K562 (cell line): ENCODE measurements at regions not wholly inside any gene's neighbourhood (a gene's known extent, or its start where the extent isn't known, plus 50 kb on each side); places are given as distances from the start of the nearest gene placed in this dataset.

Source experiments
- CTCF ChIP-seq, 3 experiments: IDR thresholded peaks in 2 of 3; conservative IDR thresholded peaks in 1 of 3; 2 replicates each; pipeline ENCODE4 v1.5.1; 2011 to 2012; ENCODE audit warnings: low read length in 3 of 3, mild to moderate bottlenecking in 3 of 3, control low read depth in 2 of 3, improper control_type of control experiment in 1 of 3, inconsistent platforms in 1 of 3, low read depth in 1 of 3, mixed read lengths in 1 of 3, moderate library complexity in 1 of 3; ENCODE audit not compliant: insufficient read depth in 2 of 3
- FOXP1 ChIP-seq: sonication (generic); formaldehyde crosslinking; IDR thresholded peaks from 2 replicates; pipeline ENCODE4 v1.8.0; 2022; ENCODE audit warnings: mild to moderate bottlenecking, missing genetic modification reagents
- ZNF232 ChIP-seq: sonication (generic); formaldehyde crosslinking; IDR thresholded peaks from 2 replicates; pipeline ENCODE4 v1.8.0; 2022; ENCODE audit warnings: mild to moderate bottlenecking, missing genetic modification reagents
- ZNF668 ChIP-seq: fragments of 250-450 bp; sonication (Bioruptor Pico); IDR thresholded peaks from 2 replicates; pipeline ENCODE4 v1.8.0; 2022; ENCODE audit warnings: mild to moderate bottlenecking, inconsistent platforms

GRCh38 chr20:53825282-53825681 is 231.6 kb upstream of the ZNF217 start:
- TF ChIP-seq CTCF (IDR thresholded peaks at IDR 0.05 in 2 of 3, conservative IDR thresholded peaks at IDR 0.05 in 1 of 3; ENCODE audit: insufficient read depth in 2 of 3, low read depth in 1 of 3, low read length in 3 of 3) (no peak), ZNF668 (no peak), FOXP1 (CRISPR knock-in tag) (no peak), ZNF232 (CRISPR knock-in tag) (no peak)
